ENCODE measurements at regions not wholly inside any gene's neighbourhood (a gene's known extent, or its start where the extent isn't known, plus 50 kb on each side); places are given as distances from the start of the nearest gene placed in this dataset.

DNA sequence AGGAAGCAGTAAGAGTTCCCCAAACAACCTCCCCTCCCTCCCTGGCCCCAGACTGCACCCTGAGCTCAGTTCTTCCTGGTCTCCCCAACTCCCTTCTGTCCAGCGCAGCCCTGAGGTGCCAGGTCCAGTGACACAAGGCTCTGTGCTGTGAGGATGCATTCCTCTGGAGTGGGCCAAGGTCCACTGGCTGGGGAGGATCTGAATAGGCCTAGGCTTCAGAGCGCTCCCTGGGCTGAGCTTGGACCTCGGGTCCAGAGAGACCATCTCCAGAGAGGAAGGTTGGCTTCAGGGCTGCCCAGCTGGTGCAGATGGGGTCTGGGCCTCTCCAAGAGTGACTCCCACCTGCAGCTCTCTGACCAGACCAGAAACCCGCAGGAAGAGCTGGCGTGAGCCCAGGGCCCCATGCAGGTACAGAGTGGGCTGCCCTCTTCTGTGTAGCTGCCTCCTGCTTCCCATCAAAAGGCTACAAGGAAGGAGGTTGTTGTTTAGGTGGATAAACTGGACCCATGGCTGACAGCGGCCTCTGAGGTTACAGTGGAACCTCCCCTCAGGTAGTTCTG is 52.3 kb upstream of the MLN start:
- Histone ChIP-seq H3K23me2 (ENCODE audit: insufficient read length, low read depth, low read length, poor library complexity, severe bottlenecking) (no peaks in the 10 kb centered on the region), H3K27ac (ENCODE audit: insufficient read length, low read depth, low read length) (no peak overlapping the region), H2AFZ (ENCODE audit: low read length) (no peak overlapping the region), H4K5ac (ENCODE audit: insufficient read length, low read depth, low read length) (no peak overlapping the region), H3K27me3 (ENCODE audit: insufficient read depth, low read length) (no peaks in the 10 kb centered on the region), H3K9me3 (ENCODE audit: control insufficient read depth, low read depth, low read length) (no peaks in the 10 kb centered on the region), H4K91ac (ENCODE audit: insufficient read length, low read depth, low read length) (no peak overlapping the region), H2BK12ac (ENCODE audit: insufficient read length, low read depth, low read length) (no peak overlapping the region), H2BK120ac (ENCODE audit: low read depth, low read length, poor library complexity, severe bottlenecking) (no peak overlapping the region), H3K56ac (ENCODE audit: insufficient read length, low read depth, low read length) (no peak overlapping the region), H3K9ac (ENCODE audit: extremely low read depth, insufficient read length, low read length) (no peak overlapping the region), H3K18ac (ENCODE audit: insufficient read length, low read depth, low read length) (no peak overlapping the region), H3T11ph (ENCODE audit: low read length) (no peak overlapping the region), H2BK5ac (ENCODE audit: insufficient read length, low read length) (no peak overlapping the region), H3K4ac (ENCODE audit: low read depth, low read length) (no peak overlapping the region), H4K8ac (replicated peaks; ENCODE audit: insufficient read length, low read depth, low read length) (no peak overlapping the region), H3K14ac (ENCODE audit: insufficient read depth, low read length) (no peak overlapping the region; the same call in 1 of the 2 replicates), H3K79me2 (ENCODE audit: insufficient read depth, low read length) (no peaks in the 10 kb centered on the region), H2AK5ac (ENCODE audit: insufficient read length, low read length) (no peak overlapping the region), H3K23ac (ENCODE audit: insufficient read length, low read depth, low read length) (no peak overlapping the region), H3K4me2 (ENCODE audit: insufficient read depth, insufficient read length, low read length) (no peak overlapping the region), H3K4me1 (ENCODE audit: insufficient read depth, low read length) (no peaks in the 10 kb centered on the region), H2BK15ac (ENCODE audit: low read depth, low read length) (no peak overlapping the region), H3K79me1 (ENCODE audit: insufficient read depth, low read depth, low read length, poor library complexity, severe bottlenecking) (no peaks in the 10 kb centered on the region), H2BK20ac (ENCODE audit: low read depth, low read length, poor library complexity, severe bottlenecking) (no peak overlapping the region), H4K20me1 (ENCODE audit: control insufficient read depth, insufficient read depth, insufficient read length) (no peaks in the 10 kb centered on the region)
- no peak overlapping the region for H3K4me3 Mint-ChIP-seq
- DNase-seq, result no peak
- H3K36me3 Mint-ChIP-seq (ENCODE audit: insufficient read depth in 1 of 3, low read depth in 3 of 3), result no peaks in the 10 kb centered on the region
- H3K27me3 Mint-ChIP-seq (ENCODE audit: low read depth), result peaks cover 7% of the 10 kb centered on the region
- no CpG with 5 or more reads among the region's 6 CpGs for WGBS (ENCODE audit: extremely low coverage, insufficient read length, low lambda C conversion rate)
- TF ChIP-seq, protein P1, sequence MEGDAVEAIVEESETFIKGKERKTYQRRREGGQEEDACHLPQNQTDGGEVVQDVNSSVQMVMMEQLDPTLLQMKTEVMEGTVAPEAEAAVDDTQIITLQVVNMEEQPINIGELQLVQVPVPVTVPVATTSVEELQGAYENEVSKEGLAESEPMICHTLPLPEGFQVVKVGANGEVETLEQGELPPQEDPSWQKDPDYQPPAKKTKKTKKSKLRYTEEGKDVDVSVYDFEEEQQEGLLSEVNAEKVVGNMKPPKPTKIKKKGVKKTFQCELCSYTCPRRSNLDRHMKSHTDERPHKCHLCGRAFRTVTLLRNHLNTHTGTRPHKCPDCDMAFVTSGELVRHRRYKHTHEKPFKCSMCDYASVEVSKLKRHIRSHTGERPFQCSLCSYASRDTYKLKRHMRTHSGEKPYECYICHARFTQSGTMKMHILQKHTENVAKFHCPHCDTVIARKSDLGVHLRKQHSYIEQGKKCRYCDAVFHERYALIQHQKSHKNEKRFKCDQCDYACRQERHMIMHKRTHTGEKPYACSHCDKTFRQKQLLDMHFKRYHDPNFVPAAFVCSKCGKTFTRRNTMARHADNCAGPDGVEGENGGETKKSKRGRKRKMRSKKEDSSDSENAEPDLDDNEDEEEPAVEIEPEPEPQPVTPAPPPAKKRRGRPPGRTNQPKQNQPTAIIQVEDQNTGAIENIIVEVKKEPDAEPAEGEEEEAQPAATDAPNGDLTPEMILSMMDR (conservative IDR thresholded peaks at IDR 0.05), result no peak
- no peaks in the 10 kb centered on the region for H3K9me3 Mint-ChIP-seq
- H3K27ac Mint-ChIP-seq, result no peak overlapping the region
- peaks cover 16 to 20% of the 10 kb centered on the region in 2 experiments for H3K4me1 Mint-ChIP-seq

All from H9 (cell line).